H9 (cell line): ENCODE measurements at regions not wholly inside any gene's neighbourhood (a gene's known extent, or its start where the extent isn't known, plus 50 kb on each side); places are given as distances from the start of the nearest gene placed in this dataset.

Source experiments
- DNase-seq: peaks from one replicate; pipeline ENCODE4 v3.0.0-alpha.2; 2017
- H2AFZ ChIP-seq: one replicate; pipeline ENCODE4 v1.6.1; 2013; ENCODE audit warnings: mild to moderate bottlenecking, low read length, control low read depth, moderate library complexity
- H2AK5ac ChIP-seq: 2 replicates; pipeline ENCODE4 v1.6.1; 2013; ENCODE audit warnings: low read length, control low read depth, mixed read lengths; ENCODE audit not compliant: insufficient read length
- H2BK120ac ChIP-seq: one replicate; pipeline ENCODE4 v1.6.1; 2013; ENCODE audit warnings: low read depth, mild to moderate bottlenecking, low read length, control low read depth, inconsistent platforms; ENCODE audit not compliant: poor library complexity, severe bottlenecking
- H2BK12ac ChIP-seq: 2 replicates; pipeline ENCODE4 v1.6.1; 2013; ENCODE audit warnings: low read length, control low read depth, mixed read lengths, low read depth; ENCODE audit not compliant: insufficient read length
- H2BK15ac ChIP-seq: 2 replicates; pipeline ENCODE4 v1.6.1; 2013; ENCODE audit warnings: low read depth, low read length, control low read depth
- H2BK20ac ChIP-seq: one replicate; pipeline ENCODE4 v1.6.1; 2013; ENCODE audit warnings: low read depth, mild to moderate bottlenecking, low read length, control low read depth, inconsistent platforms; ENCODE audit not compliant: poor library complexity, severe bottlenecking
- H2BK5ac ChIP-seq: 2 replicates; pipeline ENCODE4 v1.6.1; 2013; ENCODE audit warnings: low read length, control low read depth, mixed read lengths; ENCODE audit not compliant: insufficient read length
- H3K14ac ChIP-seq: 2 replicates; pipeline ENCODE4 v1.6.1; 2013; ENCODE audit warnings: low read length, control low read depth; ENCODE audit not compliant: insufficient read depth
- H3K18ac ChIP-seq: 2 replicates; pipeline ENCODE4 v1.6.1; 2013; ENCODE audit warnings: low read depth, mild to moderate bottlenecking, mixed read lengths, low read length, control low read depth; ENCODE audit not compliant: insufficient read length
- H3K23ac ChIP-seq: 2 replicates; pipeline ENCODE4 v1.6.1; 2013; ENCODE audit warnings: low read length, control low read depth, mixed read lengths, low read depth; ENCODE audit not compliant: insufficient read length
- H3K23me2 ChIP-seq: 2 replicates; pipeline ENCODE4 v1.6.1; 2013; ENCODE audit warnings: low read depth, mild to moderate bottlenecking, mixed read lengths, low read length, control low read depth; ENCODE audit not compliant: insufficient read length, poor library complexity, severe bottlenecking
- H3K27ac ChIP-seq: 2 replicates; pipeline ENCODE4 v1.5.1; 2013; ENCODE audit warnings: low read length, control low read depth, mixed read lengths, low read depth; ENCODE audit not compliant: insufficient read length
- H3K27me3 ChIP-seq: 2 replicates; pipeline ENCODE4 v1.6.1; 2013; ENCODE audit warnings: low read length, control low read depth, inconsistent platforms; ENCODE audit not compliant: insufficient read depth
- H3K4ac ChIP-seq: 2 replicates; pipeline ENCODE4 v1.6.1; 2013; ENCODE audit warnings: low read depth, mild to moderate bottlenecking, control low read depth, inconsistent platforms, low read length, moderate library complexity
- H3K4me1 ChIP-seq: 2 replicates; pipeline ENCODE4 v1.6.1; 2013; ENCODE audit warnings: low read length, control low read depth, inconsistent platforms; ENCODE audit not compliant: insufficient read depth
- H3K4me2 ChIP-seq: 2 replicates; pipeline ENCODE4 v1.6.1; 2013; ENCODE audit warnings: low read length, control low read depth, mixed read lengths; ENCODE audit not compliant: insufficient read length, insufficient read depth
- H3K56ac ChIP-seq: 2 replicates; pipeline ENCODE4 v1.6.1; 2013; ENCODE audit warnings: low read depth, mild to moderate bottlenecking, mixed read lengths, low read length, control low read depth; ENCODE audit not compliant: insufficient read length
- H3K79me1 ChIP-seq: 2 replicates; pipeline ENCODE4 v1.6.1; 2013; ENCODE audit warnings: low read depth, mild to moderate bottlenecking, moderate library complexity, low read length, control low read depth, inconsistent platforms; ENCODE audit not compliant: insufficient read depth, poor library complexity, severe bottlenecking
- H3K79me2 ChIP-seq: 2 replicates; pipeline ENCODE4 v1.6.1; 2013; ENCODE audit warnings: low read length, control low read depth, inconsistent platforms; ENCODE audit not compliant: insufficient read depth
- H3K9ac ChIP-seq: 2 replicates; pipeline ENCODE4 v1.6.1; 2013; ENCODE audit warnings: low read length, control low read depth, mixed read lengths; ENCODE audit not compliant: insufficient read length; ENCODE audit errors: extremely low read depth
- H3K9me3 ChIP-seq: one replicate; pipeline ENCODE4 v1.6.1; 2013; ENCODE audit warnings: low read depth, low read length, inconsistent platforms; ENCODE audit not compliant: control insufficient read depth
- H3T11ph ChIP-seq: one replicate; pipeline ENCODE4 v1.6.1; 2013; ENCODE audit warnings: mild to moderate bottlenecking, low read length, control low read depth, inconsistent platforms
- H4K20me1 ChIP-seq: one replicate; pipeline ENCODE4 v1.6.1; 2013; ENCODE audit not compliant: control insufficient read depth, insufficient read length, insufficient read depth
- H4K5ac ChIP-seq: 2 replicates; pipeline ENCODE4 v1.6.1; 2013; ENCODE audit warnings: low read depth, mild to moderate bottlenecking, mixed read lengths, low read length, control low read depth; ENCODE audit not compliant: insufficient read length
- H4K8ac ChIP-seq: replicated peaks from 2 replicates; pipeline ENCODE4 v1.6.1; 2013; ENCODE audit warnings: low read length, control low read depth, mixed read lengths, low read depth; ENCODE audit not compliant: insufficient read length
- H4K91ac ChIP-seq: 2 replicates; pipeline ENCODE4 v1.6.1; 2013; ENCODE audit warnings: low read depth, mild to moderate bottlenecking, moderate library complexity, mixed read lengths, low read length, control low read depth; ENCODE audit not compliant: insufficient read length
- H3K27ac Mint-ChIP-seq, 3 experiments: 2 replicates in 2 of 3; 3 replicates in 1 of 3; pipeline ENCODE4 v1.8.0; 2020 to 2021; ENCODE audit warnings: mixed read lengths in 3 of 3, mild to moderate bottlenecking in 1 of 3, moderate library complexity in 1 of 3
- H3K27me3 Mint-ChIP-seq: 2 replicates; pipeline ENCODE4 v1.8.0; 2021; ENCODE audit warnings: low read depth, mild to moderate bottlenecking, moderate library complexity, mixed read lengths
- H3K36me3 Mint-ChIP-seq, 3 experiments: 2 replicates in 2 of 3; 3 replicates in 1 of 3; pipeline ENCODE4 v1.8.0; 2020 to 2021; ENCODE audit warnings: low read depth in 3 of 3, mixed read lengths in 3 of 3; ENCODE audit not compliant: insufficient read depth in 1 of 3
- H3K4me1 Mint-ChIP-seq, 2 experiments: 2 replicates each; pipeline ENCODE4 v1.8.0; 2020; ENCODE audit warnings: mixed read lengths in 2 of 2
- H3K4me3 Mint-ChIP-seq, 2 experiments: 2 replicates in 1 of 2; 3 replicates in 1 of 2; pipeline ENCODE4 v1.8.0; 2020 to 2021; ENCODE audit warnings: mild to moderate bottlenecking in 2 of 2, mixed read lengths in 2 of 2, moderate library complexity in 1 of 2
- H3K9me3 Mint-ChIP-seq, 2 experiments: 2 replicates in 1 of 2; 3 replicates in 1 of 2; pipeline ENCODE4 v1.8.0; 2020; ENCODE audit warnings: mild to moderate bottlenecking in 2 of 2, mixed read lengths in 2 of 2, moderate library complexity in 1 of 2
- CTCF ChIP-seq: fragments of 200-600 bp; sonication (generic); conservative IDR thresholded peaks from 3 replicates; pipeline ENCODE4 v1.8.0; 2021; ENCODE audit warnings: antibody characterized with exemption, mild to moderate bottlenecking
- WGBS: extraction: QIAGEN DNeasy Blood & Tissue Kit; methylation state at CpG from one replicate; pipeline ENCODE4 v1.1.7; 2013; ENCODE audit warnings: missing lambda C conversion rate, low lambda C conversion rate, mixed read lengths; ENCODE audit not compliant: insufficient read length; ENCODE audit errors: extremely low coverage; 5-methylcytosine and 5-hydroxymethylcytosine counted together

GRCh38 chr11:25658916-25659315 is 673.0 kb upstream of the ANO3 start:
- Histone ChIP-seq H3K23me2 (no peaks in the 10 kb centered on the region), H3K79me1 (no peaks in the 10 kb centered on the region), H3K14ac (no peak overlapping the region), H3K18ac (no peak overlapping the region), H3K79me2 (no peaks in the 10 kb centered on the region), H3K9ac (no peak overlapping the region), H2BK12ac (no peak overlapping the region), H4K8ac (no peak overlapping the region), H3K9me3 (no peaks in the 10 kb centered on the region), H4K5ac (no peak overlapping the region), H4K91ac (no peak overlapping the region), H3K4me2 (no peak overlapping the region), H2BK5ac (no peak overlapping the region), H2AFZ (no peak overlapping the region), H3K27me3 (no peaks in the 10 kb centered on the region), H2BK120ac (no peak overlapping the region), H3K4ac (no peak overlapping the region), H3K23ac (no peak overlapping the region), H2AK5ac (no peak overlapping the region), H2BK15ac (no peak overlapping the region), H3K4me1 (no peaks in the 10 kb centered on the region), H4K20me1 (no peaks in the 10 kb centered on the region), H3K27ac (no peak overlapping the region), H3T11ph (no peak overlapping the region), H3K56ac (no peak overlapping the region), H2BK20ac (no peak overlapping the region)
- TF ChIP-seq CTCF: no peak
- Mint-ChIP-seq H3K27ac (peak overlapping the region in 1 of 3 experiments; percentile 28; a peak in 1 of 7 replicates), H3K9me3 (no peaks in the 10 kb centered on the region), H3K36me3 (no peaks in the 10 kb centered on the region), H3K4me1 (no peaks in the 10 kb centered on the region), H3K27me3 (no peaks in the 10 kb centered on the region), H3K4me3 (no peak overlapping the region)
- WGBS: no CpG with 5 or more reads among the region's 2 CpGs
- no peak for DNase-seq
